Body of pancreas (tissue), 4 donors: ENCODE measurements at regions not wholly inside any gene's neighbourhood (a gene's known extent, or its start where the extent isn't known, plus 50 kb on each side); places are given as distances from the start of the nearest gene placed in this dataset.

ENCODE experiments used
- CTCF ChIP-seq, 7 experiments: fragments of 450-650 bp in 4 of 7; fragments of 200-600 bp in 3 of 7; sonication (generic) in 3 of 7; IDR thresholded peaks; one replicate each; pipeline ENCODE4 v1.5.1; 2016 to 2019; ENCODE audit warnings: antibody characterized with exemption in 7 of 7
- POLR2A ChIP-seq, 3 donors: fragments of 450-650 bp; IDR thresholded peaks; one replicate each; pipeline ENCODE4 v1.6.1; 2016; ENCODE audit warnings: antibody characterized with exemption in 3 of 3, mild to moderate bottlenecking in 2 of 3

- TF ChIP-seq CTCF (IDR thresholded peaks at IDR 0.05) (no peak), POLR2A (IDR thresholded peaks at IDR 0.05) (no peak)
Measured at GRCh38 chr7:63106506-63107388, 891.9 kb upstream of the ZNF722 start.
